ENCODE measurements at regions not wholly inside any gene's neighbourhood (a gene's known extent, or its start where the extent isn't known, plus 50 kb on each side); places are given as distances from the start of the nearest gene placed in this dataset.

DNA sequence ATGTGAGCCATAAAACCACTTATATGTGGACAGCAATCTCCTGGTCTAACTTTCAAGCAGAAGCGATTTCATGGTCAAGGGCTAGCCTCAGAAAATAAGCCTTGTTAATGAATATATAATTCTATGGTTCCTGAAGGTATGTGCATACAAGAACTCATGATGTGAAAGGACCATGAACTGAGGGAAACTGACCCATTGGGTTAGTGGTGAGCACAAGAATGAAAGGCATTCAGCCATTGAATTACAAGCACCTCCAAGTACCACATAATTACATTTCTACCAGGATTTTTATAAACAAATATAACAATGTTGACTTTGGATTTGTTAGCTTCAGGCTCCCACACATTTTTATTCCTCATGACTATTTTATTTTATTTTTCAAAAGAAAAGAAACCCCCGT lies 459.0 kb downstream of the TLE4 start:
- H3K36me3 ChIP-seq, result no peaks in the 10 kb centered on the region
- no peak overlapping the region for H3K4me3 ChIP-seq
- 86 to 90% (median 89%) methylated on average over 2 of the region's 2 CpGs for WGBS, 4 donors
- intact Hi-C loops (cut with DNase I), result no loop called here
- ATAC-seq (no peak), DNase-seq (no peak)
- TF ChIP-seq, protein P1, sequence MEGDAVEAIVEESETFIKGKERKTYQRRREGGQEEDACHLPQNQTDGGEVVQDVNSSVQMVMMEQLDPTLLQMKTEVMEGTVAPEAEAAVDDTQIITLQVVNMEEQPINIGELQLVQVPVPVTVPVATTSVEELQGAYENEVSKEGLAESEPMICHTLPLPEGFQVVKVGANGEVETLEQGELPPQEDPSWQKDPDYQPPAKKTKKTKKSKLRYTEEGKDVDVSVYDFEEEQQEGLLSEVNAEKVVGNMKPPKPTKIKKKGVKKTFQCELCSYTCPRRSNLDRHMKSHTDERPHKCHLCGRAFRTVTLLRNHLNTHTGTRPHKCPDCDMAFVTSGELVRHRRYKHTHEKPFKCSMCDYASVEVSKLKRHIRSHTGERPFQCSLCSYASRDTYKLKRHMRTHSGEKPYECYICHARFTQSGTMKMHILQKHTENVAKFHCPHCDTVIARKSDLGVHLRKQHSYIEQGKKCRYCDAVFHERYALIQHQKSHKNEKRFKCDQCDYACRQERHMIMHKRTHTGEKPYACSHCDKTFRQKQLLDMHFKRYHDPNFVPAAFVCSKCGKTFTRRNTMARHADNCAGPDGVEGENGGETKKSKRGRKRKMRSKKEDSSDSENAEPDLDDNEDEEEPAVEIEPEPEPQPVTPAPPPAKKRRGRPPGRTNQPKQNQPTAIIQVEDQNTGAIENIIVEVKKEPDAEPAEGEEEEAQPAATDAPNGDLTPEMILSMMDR (IDR thresholded peaks at IDR 0.05), result no peak
- TF ChIP-seq POLR2A (IDR thresholded peaks at IDR 0.05), result no peak
- H3K27ac ChIP-seq, result no peak overlapping the region
- peaks cover 0 to 5% (median 0%) of the 10 kb centered on the region in 9 donors for H3K27me3 ChIP-seq
- no peaks in the 10 kb centered on the region for H3K4me1 ChIP-seq
- peaks cover 0 to 3% (median 0%) of the 10 kb centered on the region in 12 donors for H3K9me3 ChIP-seq

DNA sequence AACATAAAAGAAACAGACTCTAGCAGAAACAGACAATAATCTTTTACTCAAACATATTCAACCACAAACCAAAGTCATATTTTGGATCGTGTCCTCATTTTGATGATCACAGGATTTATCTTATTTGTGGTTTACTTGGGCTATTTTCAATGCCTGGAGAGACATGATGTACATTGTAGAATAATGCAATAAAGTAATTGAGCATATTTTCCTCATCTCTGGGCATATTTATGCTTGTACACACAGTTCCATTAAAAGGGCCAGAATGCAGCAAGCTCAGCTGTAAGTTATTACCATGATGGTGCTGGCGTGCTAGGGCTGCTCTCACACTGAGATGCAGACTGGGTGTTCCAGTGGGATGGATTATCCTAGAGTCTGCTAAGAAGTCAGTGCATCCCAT lies 456.7 kb downstream of the TLE4 start:
- Histone ChIP-seq H3K36me3 (no peaks in the 10 kb centered on the region), H3K9me3 (peaks cover 0 to 3% (median 0%) of the 10 kb centered on the region in 12 donors), H3K27ac (no peak overlapping the region), H3K4me1 (no peaks in the 10 kb centered on the region), H3K4me3 (no peak overlapping the region), H3K27me3 (peaks cover 0 to 6% (median 0%) of the 10 kb centered on the region in 9 donors)
- intact Hi-C loops (cut with DNase I), result no loop called here
- WGBS, 4 donors, result 46 to 72% (median 67%) methylated on average over 2 of the region's 2 CpGs
- ATAC-seq, result peak in 2 of 4 donors; percentile 38 to 86
- TF ChIP-seq POLR2A (IDR thresholded peaks at IDR 0.05), result no peak
- TF ChIP-seq, protein P1 (IDR thresholded peaks at IDR 0.05), result no peak
- no peak for DNase-seq

DNA sequence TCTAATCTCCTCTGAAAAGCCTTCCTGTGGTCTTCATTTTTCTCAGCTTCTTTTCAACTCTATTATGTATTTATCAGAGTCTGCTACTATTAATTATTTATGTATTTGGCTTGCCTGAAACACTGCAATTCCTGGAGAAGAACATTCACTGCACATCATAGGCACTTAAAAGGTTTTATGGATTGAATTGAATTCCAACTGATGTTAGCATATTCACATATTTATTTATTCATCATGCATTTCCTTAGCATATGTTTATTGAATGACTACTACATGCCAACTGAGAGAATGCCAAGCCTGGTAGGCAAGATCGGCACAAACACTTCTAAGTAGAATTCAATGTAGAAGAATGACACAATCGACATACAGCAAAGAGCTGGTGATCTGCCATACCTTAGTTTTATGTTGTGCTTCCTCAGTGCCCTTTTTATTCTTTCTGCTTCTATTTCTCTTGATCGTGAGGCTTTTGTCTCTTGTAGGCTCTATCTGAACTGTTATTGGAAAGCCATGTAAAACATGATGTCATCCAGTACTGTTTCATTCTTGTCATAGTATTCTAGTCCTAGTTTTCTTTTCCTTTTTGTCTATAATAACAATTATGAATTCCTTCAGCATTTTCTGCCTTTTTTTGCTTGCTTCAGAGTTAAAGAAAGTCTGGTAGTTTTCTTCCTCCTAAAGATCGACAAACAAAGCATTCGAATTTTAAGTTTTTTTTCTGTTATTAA lies 454.2 kb downstream of the TLE4 start:
- WGBS, 4 donors, result 86 to 90% (median 87%) methylated on average over 5 of the region's 5 CpGs
- DNase-seq (no peak), ATAC-seq (no peak)
- intact Hi-C loops (cut with DNase I), result no loop called here
- no peak overlapping the region for H3K4me3 ChIP-seq
- no peak overlapping the region for H3K27ac ChIP-seq
- H3K4me1 ChIP-seq, result no peaks in the 10 kb centered on the region
- no peaks in the 10 kb centered on the region for H3K36me3 ChIP-seq
- TF ChIP-seq, protein P1 (IDR thresholded peaks at IDR 0.05), result no peak
- TF ChIP-seq POLR2A (IDR thresholded peaks at IDR 0.05), result no peak
- peaks cover 0 to 3% (median 0%) of the 10 kb centered on the region in 12 donors for H3K9me3 ChIP-seq
- H3K27me3 ChIP-seq, result peaks cover 0 to 6% (median 0%) of the 10 kb centered on the region in 9 donors

DNA sequence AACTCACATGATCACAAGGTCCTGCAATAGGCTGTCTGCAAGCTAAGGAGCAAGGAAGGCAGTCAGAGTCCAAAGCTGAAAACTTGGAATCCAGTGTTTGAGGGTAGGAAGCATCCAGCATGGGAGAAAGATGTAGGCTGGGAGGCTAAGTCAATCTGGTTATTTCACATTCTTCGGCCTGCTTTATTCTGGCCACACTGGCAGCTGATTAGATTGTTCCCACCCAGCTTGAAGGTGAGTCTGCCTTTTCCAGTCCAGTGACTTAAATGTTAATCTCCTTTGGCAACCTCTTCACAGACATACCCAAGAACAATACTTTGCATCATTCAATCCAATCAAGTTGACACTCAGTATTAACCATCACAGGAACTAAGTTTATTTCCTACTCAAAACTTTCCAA lies 453.4 kb downstream of the TLE4 start:
- Histone ChIP-seq H3K27me3 (peaks cover 0 to 6% (median 0%) of the 10 kb centered on the region in 9 donors), H3K27ac (no peak overlapping the region), H3K4me1 (no peaks in the 10 kb centered on the region), H3K36me3 (no peaks in the 10 kb centered on the region), H3K9me3 (peaks cover 0 to 3% (median 0%) of the 10 kb centered on the region in 12 donors), H3K4me3 (no peak overlapping the region)
- no peak for TF ChIP-seq POLR2A (IDR thresholded peaks at IDR 0.05)
- TF ChIP-seq, protein P1 (IDR thresholded peaks at IDR 0.05), result no peak
- WGBS, 4 donors, result 80 to 100% (median 89%) methylated on average over 1 of the region's 1 CpG
- no peak for DNase-seq
- intact Hi-C loops (cut with DNase I), result no loop called here
- ATAC-seq, result no peak
